ENCODE measurements at regions not wholly inside any gene's neighbourhood (a gene's known extent, or its start where the extent isn't known, plus 50 kb on each side); places are given as distances from the start of the nearest gene placed in this dataset.

DNA sequence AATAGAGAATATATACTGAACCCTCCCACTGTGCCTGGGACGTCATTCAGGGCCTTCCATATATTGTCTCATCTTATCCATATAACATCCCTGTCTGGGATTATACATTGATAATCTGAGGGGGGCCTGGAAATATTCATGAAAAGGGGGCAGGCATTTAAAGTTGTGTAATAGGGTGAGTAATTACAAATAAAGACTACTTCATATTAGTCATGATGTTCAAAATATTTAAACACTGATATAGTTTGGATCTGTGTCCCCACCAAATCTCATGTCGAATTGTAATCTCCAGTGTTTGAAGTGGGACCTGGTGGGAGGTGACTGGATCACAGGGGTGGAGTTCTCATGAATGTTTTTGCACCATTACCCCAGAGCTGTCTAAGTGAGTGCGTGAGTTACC, 97.8 kb downstream of the AQP9 start:
- DNase-seq: no peak

- DNase-seq: no peak
These were observed 102.2 kb downstream of the AQP9 start for GRCh38 chr15:58240191-58240932.

- no peak for DNase-seq
These were observed 103.7 kb downstream of the AQP9 start for GRCh38 chr15:58241872-58242271.

- no peak for DNase-seq
These were observed 104.9 kb downstream of the AQP9 start for GRCh38 chr15:58243070-58243469.

- DNase-seq: no peak
These were observed 106.4 kb downstream of the AQP9 start for GRCh38 chr15:58244536-58244935.

DNA sequence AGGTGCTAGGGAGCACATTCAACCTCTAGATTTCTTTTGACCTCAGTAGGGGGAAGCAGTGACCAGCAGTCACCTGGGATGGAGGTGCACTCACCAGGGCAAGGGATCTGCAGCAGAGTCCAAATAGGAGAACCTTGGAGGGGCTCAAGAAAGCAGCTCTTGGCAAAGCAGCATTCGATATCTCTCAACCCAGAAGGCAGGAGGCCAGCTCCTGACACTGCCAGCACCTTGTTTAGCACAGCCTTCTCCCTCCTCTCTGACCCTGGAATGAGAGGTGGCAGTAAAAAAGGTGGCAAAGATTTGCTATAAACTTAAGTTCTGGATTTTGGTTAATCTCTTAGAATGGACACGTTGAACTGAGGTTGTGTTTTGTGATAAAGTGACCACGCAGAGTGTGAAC, 107.9 kb downstream of the AQP9 start:
- DNase-seq: no peak

DNA sequence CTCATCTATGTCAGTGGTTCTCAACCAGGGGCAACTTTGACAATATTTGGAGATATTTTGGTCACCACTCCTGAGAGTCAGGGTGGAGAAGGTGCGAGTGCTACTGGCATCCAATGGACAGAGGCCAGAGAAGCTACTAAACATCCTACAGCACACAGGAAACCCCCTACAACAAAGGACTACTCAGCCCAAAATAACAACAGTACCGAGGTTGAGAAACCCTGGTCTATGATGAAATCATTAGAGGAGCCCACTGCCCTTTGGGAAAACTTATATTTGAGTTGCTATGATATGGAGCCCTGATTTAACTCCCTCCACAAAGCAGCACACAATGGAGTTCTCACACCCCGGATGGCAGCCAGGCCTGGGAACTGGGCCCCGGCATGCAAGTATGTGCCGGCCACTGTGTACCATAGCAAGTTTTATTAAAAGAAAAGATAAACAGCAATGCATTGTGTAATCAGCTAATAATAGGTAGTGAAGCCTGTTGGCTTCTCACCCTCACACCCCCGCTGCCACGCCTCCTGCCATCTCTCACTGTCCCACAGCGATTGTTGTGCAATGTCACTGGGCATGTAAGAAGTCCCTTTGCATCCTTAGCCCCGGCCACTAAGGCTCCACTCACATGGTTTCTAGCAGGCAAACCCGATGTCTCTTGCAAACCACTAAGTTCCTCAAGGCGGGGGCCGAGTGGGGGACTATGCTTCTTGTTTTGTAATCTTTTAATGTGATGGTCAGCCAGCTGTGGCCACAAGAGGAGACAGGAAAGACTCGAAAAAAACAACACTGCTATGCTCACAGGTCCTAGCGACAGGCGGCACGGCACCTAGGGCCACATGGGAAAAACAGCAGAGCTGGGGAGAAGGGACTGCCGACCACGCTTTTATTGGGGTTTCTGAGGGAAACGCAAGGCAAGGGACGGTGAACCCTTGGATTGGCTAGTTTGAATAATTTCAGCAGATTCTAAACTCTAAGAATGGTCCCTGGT, 110.0 kb downstream of the AQP9 start:
- DNase-seq: no peak

DNA sequence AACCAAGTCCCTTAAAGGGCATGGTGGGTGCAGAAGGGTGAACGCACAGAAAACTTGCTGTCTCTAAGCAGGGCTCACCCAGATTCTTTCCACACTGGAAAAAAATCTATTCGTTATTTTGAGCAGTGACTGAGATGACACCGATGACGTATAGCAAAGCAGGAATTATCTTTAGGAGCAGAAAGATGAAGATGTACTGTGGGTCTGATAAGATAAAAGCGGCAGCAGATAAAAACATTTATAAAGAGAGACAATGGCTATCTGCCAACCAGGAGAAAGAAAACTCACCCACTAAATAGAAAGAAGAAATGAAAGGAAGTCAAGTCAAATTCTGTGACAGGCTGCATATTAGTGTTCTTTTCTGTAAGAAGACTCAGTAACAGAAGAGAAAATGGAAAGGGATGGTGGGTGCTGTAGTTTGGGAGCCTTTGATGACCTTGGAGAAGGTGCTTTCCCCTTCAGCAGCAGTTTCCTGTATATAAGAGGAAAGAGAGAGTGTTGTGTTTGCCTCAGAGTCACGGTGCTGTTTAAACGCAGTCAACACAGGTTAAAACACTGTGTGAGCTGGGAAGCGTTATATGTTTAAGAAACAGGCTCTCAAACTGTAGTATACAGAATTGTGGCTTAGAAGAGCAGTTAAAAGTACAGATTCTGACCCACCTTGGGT, 111.6 kb downstream of the AQP9 start:
- DNase-seq: peak; percentile 12

GRCh38 chr15:58252586-58253323, 114.6 kb downstream of the AQP9 start:
- no peak for DNase-seq

DNA sequence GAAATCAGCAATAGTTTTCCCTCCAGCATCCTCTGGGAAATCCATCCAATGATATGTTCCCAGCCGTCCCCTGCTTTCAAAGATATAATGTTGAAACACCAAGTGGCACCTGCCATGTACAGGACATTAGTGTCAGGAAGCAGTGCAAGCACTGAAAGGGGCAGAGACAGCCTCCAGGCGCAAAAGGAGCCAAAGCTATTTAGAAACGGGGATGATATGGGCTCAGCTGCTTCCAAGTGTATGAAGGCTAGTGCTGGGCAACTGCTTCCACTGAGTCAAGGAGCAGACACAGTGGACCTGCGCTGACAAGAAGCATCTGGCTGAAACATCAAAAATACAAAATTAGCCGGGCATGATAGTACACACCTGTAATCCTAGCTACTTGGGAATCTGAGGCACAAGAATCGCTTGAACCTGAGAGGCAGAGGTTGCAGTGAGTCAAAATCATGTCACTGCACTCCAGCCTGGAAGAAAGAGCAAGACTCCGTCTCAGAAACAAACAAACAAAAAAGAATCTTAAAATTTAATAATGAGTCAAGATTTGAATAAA, 119.7 kb downstream of the AQP9 start:
- DNase-seq: no peak

DNA sequence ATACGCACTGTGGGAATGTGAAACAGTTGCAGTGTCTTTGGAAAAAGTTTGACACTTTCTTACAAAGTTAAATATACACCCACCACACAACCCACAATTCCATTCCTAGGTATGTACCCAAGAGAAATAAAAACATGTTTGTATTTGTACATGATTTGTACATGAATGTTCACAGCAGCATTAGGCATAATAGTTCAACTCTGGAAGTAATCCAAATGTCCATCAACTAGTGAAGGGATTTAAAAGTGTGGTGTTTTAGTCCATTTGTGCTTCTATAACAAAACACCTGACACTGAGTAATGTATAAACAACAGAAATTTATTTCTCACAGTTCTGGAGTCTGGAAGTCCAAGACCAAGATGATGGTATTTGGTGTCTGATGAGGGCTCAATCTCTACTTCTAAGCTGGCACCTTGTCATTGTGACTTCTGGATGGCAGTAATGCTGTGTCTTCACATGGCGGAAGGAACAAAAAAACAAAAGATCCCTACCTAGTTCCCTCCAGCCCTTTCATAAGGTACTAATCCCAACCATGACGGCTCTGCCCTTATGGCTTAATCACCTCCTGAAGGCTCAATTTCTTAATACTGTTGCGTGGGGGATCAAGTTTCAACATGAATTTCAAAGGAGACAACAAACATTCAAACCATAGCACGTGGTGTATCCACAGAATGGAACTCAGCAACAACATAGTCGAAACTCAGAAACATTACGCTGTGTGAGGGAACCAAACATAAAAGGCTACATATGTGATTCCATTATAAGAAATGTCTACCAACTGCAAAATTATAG, 120.5 kb downstream of the AQP9 start:
- no peak for DNase-seq

DNA sequence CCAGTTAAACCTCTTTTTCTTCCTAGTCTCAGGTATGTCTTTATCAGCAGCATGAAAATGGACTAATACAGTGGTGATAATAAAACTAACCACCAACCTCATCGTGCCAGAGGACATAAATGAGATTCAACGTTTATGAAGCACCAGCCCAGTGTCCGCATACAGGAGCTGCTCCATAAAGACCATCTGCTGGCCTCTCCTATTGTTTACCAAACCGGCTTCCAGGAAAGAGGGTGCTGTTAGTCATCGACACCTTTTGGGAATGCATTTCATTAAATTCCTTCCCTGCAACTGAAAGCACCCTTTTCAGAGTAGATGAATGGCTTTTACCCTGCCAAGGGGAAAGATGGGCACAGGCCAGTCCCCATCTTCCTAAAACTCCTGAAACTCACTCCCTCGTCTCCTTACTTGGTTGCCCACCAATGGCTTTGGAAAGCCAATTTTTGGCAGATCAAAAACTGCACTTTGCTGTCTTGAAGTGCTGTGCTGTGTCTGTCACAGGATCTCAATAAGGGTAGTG, 122.1 kb downstream of the AQP9 start:
- DNase-seq: no peak

- DNase-seq: no peak
These were observed 122.6 kb downstream of the AQP9 start for GRCh38 chr15:58260725-58261267.

- no peak for DNase-seq
These were observed 123.2 kb downstream of the AQP9 start for GRCh38 chr15:58261368-58261767.

DNA sequence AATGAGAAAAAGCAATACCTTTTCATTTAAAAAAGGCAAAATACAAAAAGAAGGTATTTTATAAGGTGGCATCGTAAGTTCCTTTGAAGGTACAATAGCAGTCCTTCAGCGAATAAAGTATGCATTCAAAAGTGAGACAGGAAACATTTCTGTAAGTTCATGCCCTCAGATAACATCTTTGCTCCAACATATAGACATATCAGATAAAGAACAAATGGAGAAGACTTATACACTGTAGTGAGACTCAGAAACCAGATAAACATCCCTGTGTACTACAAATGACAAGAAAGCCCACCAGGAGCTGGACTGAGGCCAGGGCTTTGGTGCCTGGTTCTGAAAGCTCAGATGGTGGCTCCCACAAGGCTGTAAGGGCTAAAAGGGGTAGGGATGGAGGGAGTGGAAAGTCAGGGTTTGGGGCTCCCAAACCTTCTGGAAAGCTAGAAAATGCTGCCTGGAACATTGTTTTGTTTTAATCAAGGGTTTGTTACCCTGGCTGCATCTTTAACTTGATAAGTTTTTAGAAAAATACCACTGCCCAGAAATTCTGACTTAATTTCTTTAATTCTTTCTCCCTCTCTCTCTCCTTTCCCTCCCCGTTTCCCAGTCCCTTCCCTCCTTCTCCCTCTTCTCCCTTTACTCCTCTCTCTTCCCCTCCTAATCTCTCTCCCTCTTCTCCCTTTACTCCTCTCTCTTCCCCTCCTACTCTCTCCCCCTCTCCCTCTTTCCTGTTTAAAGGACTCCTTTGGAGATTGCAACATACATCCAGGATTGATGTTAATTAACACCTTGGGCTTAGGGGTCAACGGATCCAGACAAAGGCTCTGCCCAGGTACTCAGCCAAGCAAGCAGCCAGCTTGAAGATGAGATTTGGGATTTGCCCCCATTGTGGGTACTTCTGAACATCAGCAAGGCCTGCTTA, 126.1 kb downstream of the AQP9 start:
- DNase-seq: peak; percentile 12

GRCh38 chr15:58267051-58267450, 128.9 kb downstream of the AQP9 start:
- DNase-seq: no peak

DNA sequence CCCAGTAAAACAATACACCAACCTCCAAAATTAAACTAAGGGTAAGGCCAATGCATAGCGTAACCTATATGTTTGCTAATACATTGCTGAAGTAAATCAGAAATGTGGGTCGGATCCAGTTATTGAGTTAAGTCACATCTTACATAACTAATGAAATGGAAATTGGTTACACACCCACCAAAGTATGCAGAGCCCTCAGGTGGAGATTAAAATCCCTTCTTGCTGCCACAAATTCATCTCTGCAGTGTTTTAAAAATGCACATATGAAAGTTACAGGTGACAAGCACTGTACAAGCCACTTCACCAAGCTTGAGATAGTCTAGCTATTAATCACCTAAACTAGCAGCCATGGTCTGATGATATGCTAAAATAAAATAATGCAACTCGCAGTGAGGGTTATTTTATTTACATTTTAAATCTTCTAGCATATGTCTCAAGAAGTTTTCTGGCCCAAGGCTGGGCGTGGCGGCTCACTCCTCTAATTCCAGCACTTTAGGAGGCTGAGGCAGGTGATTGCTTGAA, 130.6 kb downstream of the AQP9 start:
- DNase-seq: no peak

- no peak for DNase-seq
These were observed 131.6 kb downstream of the AQP9 start for GRCh38 chr15:58269455-58270414.
